HG02973 (cell line): ENCODE measurements at regions not wholly inside any gene's neighbourhood (a gene's known extent, or its start where the extent isn't known, plus 50 kb on each side); places are given as distances from the start of the nearest gene placed in this dataset.
"Not testable (repeated sequence)": the region's sequence is repeated elsewhere in the genome, so short reads cannot be mapped to it uniquely, and the experiment has no call there.

Source experiments
- ATAC-seq: cut with Tn5 transposase; IDR thresholded peaks from one replicate; pipeline ENCODE4 v1.9.1; 2021; ENCODE audit warnings: moderate library complexity; ENCODE audit not compliant: unreplicated experiment

DNA sequence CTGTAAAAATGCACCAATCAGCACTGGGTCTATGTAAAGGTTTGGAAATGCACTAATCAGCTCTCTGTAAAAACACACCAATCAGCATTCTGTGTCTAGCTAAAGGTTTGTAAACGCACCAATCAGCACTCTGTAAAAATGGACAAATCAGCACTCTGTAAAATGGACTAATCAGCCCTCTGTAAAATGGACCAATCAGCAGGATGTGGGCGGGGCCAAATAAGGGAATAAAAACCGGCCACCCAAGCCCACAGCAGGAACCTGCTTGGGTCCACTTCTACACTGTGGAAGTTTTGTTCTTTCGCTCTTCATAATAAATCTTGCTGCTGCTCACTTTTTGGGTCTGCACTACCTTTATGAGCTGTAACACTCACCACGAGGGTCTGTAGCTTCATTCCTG, 101.0 kb downstream of the SMC2 start:
- not testable (repeated sequence) for ATAC-seq

DNA sequence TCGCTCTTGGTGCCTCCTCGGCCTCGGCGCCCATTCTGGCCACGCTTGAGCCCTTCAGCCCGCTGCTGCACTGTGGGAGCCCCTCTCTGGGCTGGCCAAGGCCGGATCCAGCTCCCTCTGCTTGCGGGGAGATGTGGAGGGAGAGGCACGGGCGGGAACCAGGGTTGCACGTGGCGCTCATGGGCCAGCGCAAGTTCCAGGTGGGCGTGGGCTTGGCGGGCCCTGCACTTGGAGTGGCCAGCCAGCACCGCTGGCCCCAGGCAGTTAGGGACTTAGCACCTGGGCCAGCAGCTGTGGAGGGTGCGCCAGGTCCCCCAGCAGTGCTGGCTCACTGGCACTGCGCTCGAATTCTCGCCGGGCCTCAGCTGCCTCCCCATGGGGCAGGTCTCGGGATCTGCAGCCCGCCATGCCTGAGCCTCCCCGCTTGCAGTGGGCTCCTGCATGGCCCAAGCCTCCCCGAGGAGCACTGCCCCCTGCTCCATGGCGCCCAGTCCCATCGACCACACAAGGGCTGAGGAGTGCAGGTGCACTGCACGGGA, 106.4 kb downstream of the SMC2 start:
- ATAC-seq: no peak

- no peak for ATAC-seq
These were observed 112.7 kb downstream of the SMC2 start for GRCh38 chr9:104206766-104207165.

DNA sequence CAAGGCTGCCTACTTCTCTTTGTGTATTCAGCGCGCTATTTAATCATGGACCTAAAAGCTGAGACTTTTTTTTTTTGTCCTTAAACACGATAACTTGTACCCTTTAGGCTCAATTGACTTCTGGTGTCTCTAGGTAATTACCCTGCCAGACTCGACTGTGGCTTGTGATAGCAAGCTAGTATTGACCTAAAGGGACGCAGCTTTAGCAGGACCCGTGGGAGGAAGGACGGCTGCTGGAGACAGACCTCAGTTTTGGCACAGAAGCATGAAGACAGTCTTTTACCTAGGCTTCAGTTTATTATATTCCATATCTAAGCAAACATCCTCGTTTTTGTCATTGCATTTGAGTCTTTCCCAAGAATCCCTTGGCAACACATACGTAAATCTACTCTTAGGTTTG, 115.3 kb downstream of the SMC2 start:
- no peak for ATAC-seq

GRCh38 chr9:104227108-104227507, 133.0 kb downstream of the SMC2 start:
- no peak for ATAC-seq

GRCh38 chr9:104232781-104233341, 138.8 kb downstream of the SMC2 start:
- no peak for ATAC-seq

- ATAC-seq: no peak
These were observed 139.3 kb downstream of the SMC2 start for GRCh38 chr9:104233366-104233765.

DNA sequence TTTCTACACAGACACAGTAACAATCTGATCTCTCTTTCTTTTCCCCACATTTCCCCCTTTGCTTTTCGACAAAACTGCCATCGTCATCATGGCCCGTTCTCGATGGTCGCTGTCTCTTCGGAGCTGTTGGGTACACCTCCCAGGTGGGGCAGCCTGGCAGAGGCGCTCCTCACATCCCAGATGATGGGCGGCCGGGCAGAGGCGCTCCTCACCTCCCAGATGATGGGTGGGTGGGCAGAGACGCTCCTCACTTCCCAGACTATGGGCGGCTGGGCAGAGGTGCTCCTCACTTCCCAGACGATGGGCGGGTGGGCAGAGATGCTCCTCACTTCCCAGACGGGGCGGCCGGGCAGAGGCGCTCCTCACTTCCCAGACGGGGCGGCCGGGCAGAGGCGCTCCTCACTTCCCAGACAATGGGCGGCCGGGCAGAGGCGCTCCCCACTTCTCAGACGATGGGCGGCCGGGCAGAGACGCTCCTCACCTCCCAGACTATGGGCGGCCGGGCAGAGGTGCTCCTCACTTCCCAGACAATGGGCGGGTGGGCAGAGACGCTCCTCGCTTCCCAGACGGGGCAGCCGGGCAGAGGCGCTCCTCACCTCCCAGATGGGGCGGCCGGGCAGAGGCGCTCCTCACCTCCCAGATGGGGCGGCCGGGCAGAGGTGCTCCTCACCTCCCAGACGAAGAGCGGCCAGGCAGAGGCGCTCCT, 140.7 kb downstream of the SMC2 start:
- ATAC-seq: not testable (repeated sequence)

GRCh38 chr9:104235347-104236120, 141.4 kb downstream of the SMC2 start:
- not testable (repeated sequence) for ATAC-seq

- ATAC-seq: no peak
These were observed 144.6 kb downstream of the SMC2 start for GRCh38 chr9:104238668-104239067.

GRCh38 chr9:104240890-104241289, 146.8 kb downstream of the SMC2 start:
- ATAC-seq: no peak

GRCh38 chr9:104245925-104246324, 151.8 kb downstream of the SMC2 start:
- no peak for ATAC-seq

- no peak for ATAC-seq
These were observed 153.9 kb downstream of the SMC2 start for GRCh38 chr9:104247899-104248460.

GRCh38 chr9:104256031-104256695, 162.1 kb downstream of the SMC2 start:
- ATAC-seq: no peak

- ATAC-seq: no peak
These were observed 162.6 kb downstream of the SMC2 start for GRCh38 chr9:104256696-104257062.

GRCh38 chr9:104258296-104259011, 164.3 kb downstream of the SMC2 start:
- no peak for ATAC-seq

GRCh38 chr9:104260004-104260403, 165.9 kb downstream of the SMC2 start:
- ATAC-seq: no peak

DNA sequence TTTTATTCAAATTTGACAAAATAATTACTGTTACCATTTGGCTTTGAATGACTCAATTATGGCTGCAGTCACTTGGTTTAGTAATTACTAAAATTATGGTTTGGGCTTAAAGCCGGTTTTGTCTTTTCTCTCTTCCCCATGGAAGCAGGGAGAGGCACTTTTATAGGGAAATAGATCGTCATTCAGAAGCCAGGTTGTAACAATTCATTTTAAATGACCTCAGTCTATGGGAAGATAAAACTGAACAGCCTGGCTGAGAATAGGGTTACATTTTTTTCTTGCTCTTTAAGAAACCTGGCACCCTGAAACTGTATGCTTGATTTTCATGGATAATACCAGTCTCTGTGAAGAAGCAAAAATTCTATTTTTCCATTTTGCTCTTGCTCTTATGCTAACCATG, 169.8 kb downstream of the SMC2 start:
- no peak for ATAC-seq

DNA sequence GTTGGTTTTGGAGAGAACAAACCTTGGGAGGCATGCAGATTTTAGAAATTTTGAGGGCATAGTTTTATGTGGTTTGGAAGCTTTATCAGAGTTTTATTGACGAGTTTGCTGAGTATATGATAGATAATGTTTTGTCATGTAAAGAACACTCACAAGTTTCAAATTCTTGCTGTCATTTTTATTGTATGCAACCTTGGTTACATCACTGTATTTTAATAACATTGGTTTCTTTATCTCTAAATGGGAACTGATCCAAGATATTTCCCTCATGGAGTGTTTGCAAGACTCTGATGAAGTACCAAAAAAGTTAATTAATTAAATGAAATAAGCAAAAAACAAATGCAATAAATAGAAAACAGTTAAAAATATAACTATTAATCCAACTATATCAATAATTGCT, 170.3 kb downstream of the SMC2 start:
- no peak for ATAC-seq

- no peak for ATAC-seq
These were observed 175.3 kb downstream of the SMC2 start for GRCh38 chr9:104269374-104269773.
